Stimulated activated naive CD8-positive, alpha-beta T cell treated with anti-CD3 and anti-CD28 coated beads, Interleukin-15, Interleukin-2, amounts not matched to agents 100 ng/mL and 50 ng/mL, for 24 hours (primary cell): ENCODE measurements at regions not wholly inside any gene's neighbourhood (a gene's known extent, or its start where the extent isn't known, plus 50 kb on each side); places are given as distances from the start of the nearest gene placed in this dataset.
"Not testable (repeated sequence)": the region's sequence is repeated elsewhere in the genome, so short reads cannot be mapped to it uniquely, and the experiment has no call there.

ENCODE experiments used
- H3K27ac Mint-ChIP-seq: one replicate; pipeline ENCODE4 v1.8.0; 2021; ENCODE audit warnings: mild to moderate bottlenecking, mixed read lengths
- H3K27me3 Mint-ChIP-seq: one replicate; pipeline ENCODE4 v1.8.0; 2021; ENCODE audit warnings: mixed read lengths
- H3K36me3 Mint-ChIP-seq: one replicate; pipeline ENCODE4 v1.8.0; 2021; ENCODE audit warnings: low read depth, mixed read lengths
- H3K4me1 Mint-ChIP-seq: one replicate; pipeline ENCODE4 v1.8.0; 2021; ENCODE audit warnings: low read depth, mixed read lengths
- H3K4me3 Mint-ChIP-seq: one replicate; pipeline ENCODE4 v1.8.0; 2021; ENCODE audit warnings: mild to moderate bottlenecking, mixed read lengths
- H3K9me3 Mint-ChIP-seq: one replicate; pipeline ENCODE4 v1.8.0; 2021; ENCODE audit warnings: mixed read lengths

DNA sequence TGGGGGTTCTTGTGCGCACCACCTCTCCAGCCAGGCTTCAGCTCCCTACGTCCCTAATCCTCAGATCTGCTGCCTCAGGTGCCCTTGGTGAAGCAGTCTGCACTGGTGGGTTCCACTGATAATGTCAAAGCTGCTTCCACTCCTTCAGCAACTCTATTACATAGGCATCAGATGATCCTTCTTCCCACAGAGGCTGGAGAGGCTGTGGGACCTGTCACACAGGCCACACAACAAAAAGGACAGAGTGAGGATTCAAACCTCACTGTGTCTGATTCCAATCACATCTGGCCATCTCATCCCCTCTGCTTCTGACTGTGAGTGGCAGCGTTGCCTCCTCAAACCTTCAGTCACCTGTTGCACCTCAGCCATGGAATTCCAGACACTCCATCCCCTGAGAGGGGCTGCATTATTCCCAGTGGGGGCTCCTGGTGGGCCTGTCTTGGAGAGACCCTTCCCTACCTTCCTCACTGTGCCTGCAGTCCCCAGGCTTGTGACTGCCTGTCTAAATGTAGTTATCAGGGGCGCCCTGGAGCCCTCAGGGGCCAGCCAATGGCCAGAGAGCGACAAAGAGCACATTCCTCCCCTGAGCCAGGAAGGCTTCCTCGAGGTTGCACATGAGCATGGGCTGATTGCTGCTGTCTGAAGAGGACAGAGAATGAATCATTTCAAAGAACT, 211.4 kb upstream of the ECI2 start:
- Mint-ChIP-seq H3K4me3 (no peak overlapping the region), H3K4me1 (no peaks in the 10 kb centered on the region), H3K9me3 (no peaks in the 10 kb centered on the region), H3K27ac (no peak overlapping the region), H3K27me3 (no peaks in the 10 kb centered on the region), H3K36me3 (no peaks in the 10 kb centered on the region)

DNA sequence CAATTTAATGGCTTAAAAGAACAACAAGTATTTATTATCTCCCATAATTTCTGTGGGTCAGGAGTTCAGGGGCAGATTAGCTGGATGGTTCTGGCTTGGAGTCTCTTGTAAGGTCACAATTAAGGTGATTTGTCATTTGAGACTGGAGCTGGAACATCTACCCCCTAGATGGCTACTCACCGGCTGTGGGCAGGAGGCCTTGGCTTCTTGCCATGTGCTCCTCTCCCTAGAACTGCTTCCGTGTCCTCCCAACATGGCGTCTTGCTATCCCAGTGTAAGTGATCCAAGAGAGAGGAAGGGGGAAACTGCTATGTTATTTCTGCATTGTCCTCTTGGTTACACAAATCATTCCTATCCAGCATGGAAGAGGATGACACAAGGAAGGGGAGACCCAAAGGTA, 210.2 kb upstream of the ECI2 start:
- H3K9me3 Mint-ChIP-seq, result no peaks in the 10 kb centered on the region
- no peak overlapping the region for H3K27ac Mint-ChIP-seq

DNA sequence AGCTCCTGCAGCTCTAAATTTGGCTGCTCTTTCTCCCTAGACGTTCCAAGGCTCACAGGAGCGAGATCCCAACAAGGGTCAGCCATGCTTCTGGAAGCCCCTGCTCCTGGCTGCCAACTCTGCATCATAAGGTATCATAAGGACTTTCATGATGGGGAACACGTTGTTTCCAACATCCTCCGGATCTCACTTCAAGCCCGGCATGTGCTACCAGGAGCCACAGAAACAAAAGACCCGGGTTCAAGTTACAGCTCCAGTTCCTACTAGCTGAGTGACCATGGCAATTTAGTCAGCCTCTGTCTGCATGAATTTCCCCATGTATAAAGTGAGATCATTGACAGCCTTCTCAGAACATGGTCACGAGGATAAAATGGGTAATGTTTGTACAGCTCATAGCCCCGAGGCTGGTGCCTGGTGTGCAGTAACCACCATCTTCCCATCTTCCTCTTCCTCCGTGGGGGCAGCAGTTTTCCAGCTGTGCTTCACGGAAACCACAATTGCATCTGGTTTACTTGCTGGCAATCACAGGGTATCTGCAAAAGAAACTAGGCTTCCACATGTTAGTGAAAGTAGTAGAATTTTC, 209.0 kb upstream of the ECI2 start:
- Mint-ChIP-seq H3K27me3 (peaks cover 7% of the 10 kb centered on the region), H3K36me3 (no peaks in the 10 kb centered on the region), H3K9me3 (no peaks in the 10 kb centered on the region), H3K4me1 (no peaks in the 10 kb centered on the region), H3K4me3 (no peak overlapping the region), H3K27ac (no peak overlapping the region)

More for the DNA sequence above, 210.2 kb upstream of the ECI2 start:
- no peak overlapping the region for H3K4me3 Mint-ChIP-seq
- no peaks in the 10 kb centered on the region for H3K4me1 Mint-ChIP-seq
- no peaks in the 10 kb centered on the region for H3K36me3 Mint-ChIP-seq
- H3K27me3 Mint-ChIP-seq, result peaks cover 3% of the 10 kb centered on the region

DNA sequence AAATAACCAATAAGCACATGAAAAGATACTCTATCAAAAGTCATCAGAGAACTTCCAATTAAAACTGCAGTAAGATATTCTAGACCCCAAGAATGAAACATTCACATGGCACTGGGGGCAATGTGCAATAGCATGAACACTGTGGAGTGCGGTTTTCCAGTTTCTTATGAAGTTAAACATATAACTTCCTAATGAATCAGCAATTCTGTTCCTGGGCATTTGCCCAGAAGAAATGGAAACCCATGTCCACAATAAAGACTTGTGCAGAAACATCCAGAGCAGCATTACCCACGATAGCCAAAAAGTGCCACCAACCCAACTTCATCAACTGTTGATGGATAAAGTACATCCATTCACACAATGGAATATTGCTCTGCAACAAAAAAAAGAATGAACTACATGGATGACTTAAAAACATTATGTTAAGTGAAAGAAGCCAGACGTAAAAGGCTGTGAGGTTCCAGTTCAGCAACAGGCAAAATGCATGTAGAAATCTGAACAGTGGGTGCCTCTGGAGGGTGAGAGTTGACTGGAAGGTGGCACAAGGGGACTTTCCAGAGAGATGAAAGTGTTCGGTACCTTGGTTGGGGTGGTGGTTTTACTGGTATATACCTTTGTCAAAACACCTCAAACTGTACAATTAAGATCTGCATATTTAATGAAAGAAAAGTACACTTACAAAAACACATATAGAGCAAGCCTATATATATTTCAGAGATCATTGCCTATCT, 207.2 kb upstream of the ECI2 start:
- Mint-ChIP-seq H3K9me3 (no peaks in the 10 kb centered on the region), H3K27me3 (peaks cover 10% of the 10 kb centered on the region), H3K4me1 (no peaks in the 10 kb centered on the region), H3K4me3 (no peak overlapping the region), H3K36me3 (no peaks in the 10 kb centered on the region), H3K27ac (no peak overlapping the region)

DNA sequence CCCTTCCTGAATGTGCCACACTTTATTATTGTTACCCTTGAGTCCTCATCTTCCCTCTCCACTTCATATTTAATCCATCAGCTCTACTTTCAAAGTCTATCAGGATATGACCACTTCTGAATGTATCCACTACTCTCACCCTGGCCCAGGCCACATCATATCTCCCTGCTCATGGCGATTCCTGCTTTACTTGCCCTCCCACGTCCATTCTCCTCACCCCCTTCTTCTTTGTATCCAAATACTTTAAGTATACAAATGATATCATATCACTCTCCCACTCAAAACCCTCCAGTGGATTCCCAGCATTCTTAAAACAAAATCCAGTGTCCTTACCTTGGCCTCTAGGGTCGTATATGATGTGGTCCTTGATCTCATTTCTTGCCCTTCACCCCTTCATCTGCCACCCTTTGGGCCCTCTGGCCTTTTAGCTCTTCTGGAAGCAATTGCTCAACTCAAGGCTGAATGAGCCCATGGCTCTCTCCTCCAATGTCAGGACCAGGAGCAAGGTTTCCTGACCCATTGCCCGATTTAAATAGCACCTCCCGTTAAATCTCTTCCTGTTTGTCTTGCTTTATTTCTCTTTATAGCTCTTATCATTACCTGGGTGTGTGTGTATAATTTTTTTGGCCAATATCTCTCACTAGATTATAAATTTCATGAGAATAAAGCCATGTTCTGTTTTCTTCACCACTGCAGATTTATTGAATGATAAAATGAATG, 205.9 kb upstream of the ECI2 start:
- Mint-ChIP-seq H3K4me1 (no peaks in the 10 kb centered on the region), H3K36me3 (no peaks in the 10 kb centered on the region), H3K27me3 (peaks cover 10% of the 10 kb centered on the region), H3K4me3 (no peak overlapping the region), H3K27ac (no peak overlapping the region), H3K9me3 (no peaks in the 10 kb centered on the region)

DNA sequence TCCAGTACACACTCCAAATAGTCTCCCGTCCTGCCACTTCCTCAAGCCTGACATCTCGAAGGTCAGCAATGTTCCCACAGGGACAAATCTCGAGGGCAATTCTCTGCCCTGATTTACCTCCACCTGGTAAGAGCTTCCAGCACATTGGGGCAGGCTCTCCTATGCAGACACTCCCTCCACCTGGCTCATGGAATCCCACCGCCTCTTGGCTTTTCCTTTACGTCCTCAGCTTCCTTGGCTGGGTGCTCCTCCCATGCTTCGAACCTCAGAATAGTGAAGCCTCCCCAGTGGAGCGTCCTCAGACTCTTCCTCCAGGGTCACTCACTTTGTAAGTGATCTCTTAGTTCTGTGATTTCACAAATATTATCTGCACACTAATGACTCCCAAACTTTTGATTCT, 205.2 kb upstream of the ECI2 start:
- Mint-ChIP-seq H3K27ac (no peak overlapping the region), H3K4me3 (no peak overlapping the region), H3K9me3 (no peaks in the 10 kb centered on the region), H3K36me3 (no peaks in the 10 kb centered on the region), H3K4me1 (no peaks in the 10 kb centered on the region), H3K27me3 (peaks cover 10% of the 10 kb centered on the region)

DNA sequence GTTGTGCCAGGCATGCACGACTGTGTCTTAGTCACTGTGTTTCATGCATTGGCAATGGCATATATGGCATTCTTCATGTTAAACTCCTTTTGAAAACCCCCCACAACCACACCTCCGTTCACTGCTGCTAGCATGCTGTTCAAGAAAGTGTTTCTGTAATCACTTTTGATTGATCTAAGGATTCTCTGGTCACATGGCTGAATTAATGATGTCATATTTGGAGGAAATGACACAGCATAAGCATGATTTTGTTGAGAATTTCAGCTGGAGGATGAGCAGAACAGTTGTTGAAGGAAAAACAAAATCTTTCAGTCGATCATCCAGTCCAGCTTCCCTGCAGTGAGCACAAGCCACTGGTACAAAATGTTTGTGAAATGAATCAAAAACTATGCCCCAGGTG, 203.5 kb upstream of the ECI2 start:
- H3K9me3 Mint-ChIP-seq, result no peaks in the 10 kb centered on the region
- no peaks in the 10 kb centered on the region for H3K36me3 Mint-ChIP-seq
- no peaks in the 10 kb centered on the region for H3K4me1 Mint-ChIP-seq
- H3K27ac Mint-ChIP-seq, result no peak overlapping the region
- no peak overlapping the region for H3K4me3 Mint-ChIP-seq
- H3K27me3 Mint-ChIP-seq, result peaks cover 14% of the 10 kb centered on the region

DNA sequence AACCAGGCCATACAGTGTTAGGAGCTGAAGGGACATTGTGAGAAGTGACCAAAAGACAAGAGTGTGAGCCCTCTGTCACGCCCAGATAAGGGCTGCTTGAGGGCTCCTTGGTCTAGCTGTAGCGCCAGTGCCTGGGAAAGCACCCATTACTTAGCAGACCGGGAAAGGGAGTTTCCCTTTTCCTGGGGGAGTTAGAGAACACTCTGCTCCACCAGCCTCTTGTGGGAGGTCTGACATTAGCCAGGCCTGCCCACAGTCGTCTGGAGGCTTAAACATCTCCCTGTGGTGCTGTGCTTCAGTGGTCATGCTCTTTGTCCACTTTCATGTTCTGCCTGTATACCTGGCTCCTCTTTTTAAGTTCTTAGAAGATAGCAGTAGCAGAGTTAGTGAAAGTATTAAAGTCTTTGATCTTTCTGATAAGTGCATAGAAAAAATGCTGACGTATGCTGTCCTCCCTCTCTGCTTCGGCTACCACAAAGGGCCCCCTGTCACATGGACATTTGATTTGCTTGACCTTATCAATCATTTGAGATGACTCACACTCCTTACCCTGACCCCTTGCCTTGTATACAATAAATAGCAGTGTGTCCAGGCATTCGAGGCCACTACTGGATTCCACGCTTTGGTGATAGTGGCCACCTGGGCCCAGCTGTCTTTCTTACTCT, 201.5 kb upstream of the ECI2 start:
- Mint-ChIP-seq H3K4me3 (no peak overlapping the region), H3K27me3 (peaks cover 14% of the 10 kb centered on the region), H3K36me3 (no peaks in the 10 kb centered on the region), H3K9me3 (no peaks in the 10 kb centered on the region), H3K27ac (no peak overlapping the region), H3K4me1 (no peaks in the 10 kb centered on the region)

DNA sequence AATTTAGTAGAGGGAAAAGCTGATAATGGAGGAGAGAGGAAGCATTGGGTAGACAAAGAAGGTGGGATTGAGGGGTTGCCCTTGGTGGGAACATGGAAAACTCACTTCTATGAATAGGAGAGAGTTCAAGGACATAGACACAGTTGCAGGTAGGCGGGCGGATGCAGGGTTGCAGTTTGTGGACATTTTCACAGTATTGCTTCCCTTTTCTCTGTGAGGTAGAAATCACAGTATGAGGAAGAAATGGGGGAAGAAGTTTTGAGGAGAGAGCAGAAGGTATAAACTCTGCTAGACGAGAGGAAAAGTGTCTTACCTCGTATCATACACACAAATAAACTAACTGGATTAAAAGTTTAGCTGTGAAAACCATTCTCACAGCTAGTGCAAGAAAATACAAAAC, 200.7 kb upstream of the ECI2 start:
- Mint-ChIP-seq H3K9me3 (no peaks in the 10 kb centered on the region), H3K36me3 (no peaks in the 10 kb centered on the region), H3K4me3 (no peak overlapping the region), H3K27me3 (peaks cover 11% of the 10 kb centered on the region), H3K27ac (no peak overlapping the region), H3K4me1 (no peaks in the 10 kb centered on the region)

DNA sequence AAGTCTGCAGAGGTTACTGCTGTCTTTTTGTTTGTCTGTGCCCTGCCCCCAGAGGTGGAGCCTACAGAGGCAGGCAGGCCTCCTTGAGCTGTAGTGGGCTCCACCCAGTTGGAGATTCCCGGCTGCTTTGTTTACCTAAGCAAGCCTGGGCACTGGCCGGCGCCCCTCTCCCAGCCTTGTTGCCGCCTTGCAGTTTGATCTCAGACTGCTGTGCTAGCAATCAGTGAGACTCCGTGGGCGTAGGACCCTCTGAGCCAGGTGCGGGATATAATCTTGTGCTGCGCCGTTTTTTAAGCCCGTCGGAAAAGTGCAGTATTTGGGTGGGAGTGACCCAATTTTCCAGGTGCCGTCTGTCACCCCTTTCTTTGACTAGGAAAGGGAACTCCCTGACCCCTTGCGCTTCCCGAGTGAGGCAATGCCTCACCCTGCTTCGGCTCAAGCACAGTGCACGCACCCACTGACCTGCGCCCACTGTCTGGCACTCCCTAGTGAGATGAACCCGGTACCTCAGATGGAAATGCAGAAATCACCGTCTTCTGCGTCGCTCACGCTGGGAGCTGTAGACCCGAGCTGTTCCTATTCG, 198.9 kb upstream of the ECI2 start:
- not testable (repeated sequence) for H3K36me3 Mint-ChIP-seq, H3K27ac Mint-ChIP-seq, H3K4me1 Mint-ChIP-seq, H3K4me3 Mint-ChIP-seq, H3K27me3 Mint-ChIP-seq, H3K9me3 Mint-ChIP-seq

DNA sequence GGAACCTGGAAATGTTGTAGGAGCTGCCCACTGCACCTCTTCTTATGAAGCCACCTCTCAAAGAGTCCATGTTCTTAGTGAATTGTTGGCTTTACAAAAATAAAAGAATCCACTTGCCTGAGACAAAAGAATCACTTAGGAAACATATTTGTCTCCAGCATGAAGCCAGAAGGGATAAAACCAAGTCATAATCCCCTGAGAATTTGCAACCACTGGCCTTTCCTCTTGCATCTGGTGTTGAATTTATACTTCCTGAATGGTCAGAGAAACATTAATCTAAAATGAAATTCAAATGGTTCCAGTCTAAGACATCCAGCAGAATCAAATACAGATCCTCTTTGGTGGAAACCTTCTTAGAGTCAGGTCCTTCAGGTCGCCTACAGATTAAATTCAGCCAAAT, 192.5 kb upstream of the ECI2 start:
- Mint-ChIP-seq H3K27ac (no peak overlapping the region), H3K4me3 (no peak overlapping the region), H3K9me3 (no peaks in the 10 kb centered on the region), H3K27me3 (peaks cover 12% of the 10 kb centered on the region), H3K36me3 (no peaks in the 10 kb centered on the region), H3K4me1 (no peaks in the 10 kb centered on the region)

DNA sequence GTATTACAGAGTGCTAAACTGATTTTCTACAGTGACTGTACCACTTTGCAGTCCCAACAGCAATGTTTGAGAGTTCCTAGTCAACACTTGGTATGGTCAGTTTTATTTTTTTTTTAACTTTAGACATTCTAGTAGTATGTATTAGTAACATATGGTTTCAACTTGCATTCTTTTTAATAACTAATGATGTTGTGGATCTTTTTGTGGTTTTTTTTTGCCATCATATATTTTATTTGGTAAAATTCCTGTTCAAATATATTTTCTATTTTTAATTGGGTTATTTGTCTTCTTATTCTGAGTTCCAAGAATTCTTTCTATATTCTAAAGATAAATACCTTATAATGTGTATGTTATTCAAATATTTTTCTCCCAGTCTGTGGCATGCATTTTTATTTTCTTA, 189.4 kb upstream of the ECI2 start:
- Mint-ChIP-seq H3K9me3 (no peaks in the 10 kb centered on the region), H3K4me1 (no peaks in the 10 kb centered on the region), H3K27me3 (peaks cover 17% of the 10 kb centered on the region), H3K27ac (no peak overlapping the region), H3K4me3 (no peak overlapping the region), H3K36me3 (no peaks in the 10 kb centered on the region)

DNA sequence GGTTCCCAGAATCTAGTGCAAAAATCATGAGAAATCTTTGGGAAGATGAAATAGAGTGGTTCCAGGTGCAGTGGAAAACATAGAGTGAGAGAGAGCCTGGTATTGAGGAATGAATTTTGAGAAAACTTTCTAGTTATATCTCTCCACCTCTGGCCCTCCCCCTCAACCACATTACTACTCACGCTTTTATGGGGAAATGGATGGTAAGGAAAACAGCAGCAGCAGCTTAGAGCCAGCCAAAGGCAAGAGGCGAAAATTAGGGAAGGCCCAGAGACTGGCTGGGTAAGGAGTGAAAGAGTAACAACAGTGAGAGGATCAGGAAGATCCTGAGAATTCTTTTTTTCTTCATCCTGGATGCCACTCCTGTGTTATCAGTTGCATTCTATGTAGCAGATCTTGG, 187.9 kb upstream of the ECI2 start:
- H3K27ac Mint-ChIP-seq, result no peak overlapping the region
- no peaks in the 10 kb centered on the region for H3K36me3 Mint-ChIP-seq
- no peaks in the 10 kb centered on the region for H3K4me1 Mint-ChIP-seq
- no peak overlapping the region for H3K4me3 Mint-ChIP-seq
- peaks cover 22% of the 10 kb centered on the region for H3K27me3 Mint-ChIP-seq
- no peaks in the 10 kb centered on the region for H3K9me3 Mint-ChIP-seq

DNA sequence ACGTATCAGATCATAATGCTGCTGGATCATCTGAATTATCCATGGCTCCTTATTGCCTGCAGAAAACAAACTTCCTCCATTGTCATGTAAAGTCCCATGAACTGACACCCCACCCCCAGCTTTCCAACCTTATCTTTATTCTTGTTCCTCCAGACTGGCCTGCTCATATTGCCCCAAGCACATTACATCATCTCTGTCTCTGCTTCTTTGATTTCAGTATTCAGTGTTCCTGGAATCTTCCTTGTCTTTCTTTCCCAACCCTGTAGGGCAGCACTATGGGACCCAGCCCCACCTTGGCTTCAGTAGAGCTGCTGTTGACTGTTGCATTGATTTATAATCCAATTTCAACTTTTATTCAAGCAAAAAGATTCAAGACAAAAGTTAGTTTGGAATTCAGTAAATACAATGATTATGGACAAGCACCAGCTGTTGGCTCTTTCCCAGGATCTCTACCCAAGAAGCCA, 187.5 kb upstream of the ECI2 start:
- Mint-ChIP-seq H3K36me3 (no peaks in the 10 kb centered on the region), H3K4me1 (no peaks in the 10 kb centered on the region), H3K27ac (no peak overlapping the region), H3K9me3 (no peaks in the 10 kb centered on the region), H3K27me3 (peaks cover 27% of the 10 kb centered on the region), H3K4me3 (no peak overlapping the region)
